ENCODE measurements at regions not wholly inside any gene's neighbourhood (a gene's known extent, or its start where the extent isn't known, plus 50 kb on each side); places are given as distances from the start of the nearest gene placed in this dataset.

DNA sequence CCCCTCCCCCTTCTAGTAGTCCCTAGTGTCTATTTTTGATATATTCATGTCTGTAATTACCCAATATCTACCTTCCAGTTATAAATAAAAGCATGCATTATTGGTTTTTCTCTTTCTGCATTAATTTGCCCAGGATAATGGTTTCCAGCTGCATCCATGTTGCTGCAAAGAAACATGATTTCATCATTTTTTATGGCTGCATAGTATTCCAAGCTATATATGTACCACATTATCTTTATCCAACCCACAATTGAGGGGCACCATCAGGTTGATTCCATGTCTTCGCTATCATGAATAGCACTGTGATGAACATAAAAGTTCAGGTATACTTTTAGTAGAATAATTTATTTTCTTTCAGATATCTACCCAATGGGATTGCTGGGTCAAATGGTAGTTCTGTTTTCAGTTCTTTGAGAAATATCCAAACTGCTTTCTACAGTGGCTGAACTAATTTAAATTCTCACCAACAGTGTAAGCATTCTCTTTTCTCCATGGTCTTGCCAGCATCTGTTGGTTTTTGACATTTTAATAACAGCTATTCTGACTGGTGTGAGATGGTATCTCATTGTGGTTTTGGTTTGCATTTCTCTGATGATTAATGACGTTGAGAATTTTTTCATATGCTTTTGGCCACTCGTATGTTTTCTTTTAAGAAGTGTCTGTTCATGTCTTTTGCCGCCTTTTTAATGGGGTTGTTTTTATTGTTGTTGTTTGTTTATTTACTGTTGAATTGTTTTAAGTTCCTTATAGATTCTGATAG lies 746.1 kb upstream of the MEF2C start:
- H3K4me3 ChIP-seq (replicated peaks in 1 of 2; ENCODE audit: low read depth in 2 of 2, low read length in 2 of 2), result no peak overlapping the region
- TF ChIP-seq CTCF (IDR thresholded peaks at IDR 0.05; ENCODE audit: low read depth, low read length), result no peak
- DNase-seq (ENCODE audit: low read depth in 2 of 2), result peak in 1 of 2 donors; percentile 22

GRCh38 chr5:89615839-89616518 lies 733.0 kb upstream of the MEF2C start:
- H3K4me3 ChIP-seq (replicated peaks in 1 of 2; ENCODE audit: low read depth in 2 of 2, low read length in 2 of 2), result no peak overlapping the region
- TF ChIP-seq CTCF (IDR thresholded peaks at IDR 0.05; ENCODE audit: low read depth, low read length), result no peak
- DNase-seq (ENCODE audit: low read depth in 2 of 2), result no peak

DNA sequence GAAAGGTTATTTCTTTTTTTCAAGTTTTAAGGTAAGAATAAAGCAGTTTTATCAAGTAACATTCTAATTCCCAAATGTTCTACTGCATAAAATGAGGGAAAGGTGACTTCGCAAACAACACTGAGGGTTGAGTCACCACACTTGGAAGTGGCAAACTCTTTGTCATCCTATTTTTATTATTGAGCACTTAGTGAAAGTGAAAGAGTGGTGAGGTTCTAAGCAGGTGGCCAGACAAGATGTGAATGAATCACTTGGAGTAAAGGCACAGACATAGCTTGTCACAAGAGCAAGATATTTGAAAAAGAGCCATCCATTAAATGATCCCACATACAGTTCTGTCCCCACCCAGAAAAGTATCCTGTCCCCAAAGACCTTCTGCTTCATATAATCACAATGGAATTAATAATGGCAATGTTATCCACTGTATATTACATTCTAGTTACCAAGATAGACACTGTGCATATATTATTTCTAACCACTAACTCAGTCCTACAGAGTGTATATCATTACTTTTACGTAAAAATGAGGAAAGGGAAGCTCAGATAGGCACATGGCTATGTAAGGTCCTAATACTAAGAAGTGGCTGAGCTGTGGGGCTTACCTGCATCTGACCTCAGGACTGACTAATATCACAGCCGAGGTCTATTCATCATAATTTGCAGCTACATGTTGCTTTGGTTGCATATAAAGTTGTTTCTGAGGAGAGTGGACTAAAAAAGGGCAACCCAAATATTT lies 730.4 kb upstream of the MEF2C start:
- no peak for TF ChIP-seq CTCF (IDR thresholded peaks at IDR 0.05; ENCODE audit: low read depth, low read length)
- peak in 1 of 2 donors; percentile 1 for DNase-seq (ENCODE audit: low read depth in 2 of 2)
- no peak overlapping the region for H3K4me3 ChIP-seq (replicated peaks in 1 of 2; ENCODE audit: low read depth in 2 of 2, low read length in 2 of 2)

DNA sequence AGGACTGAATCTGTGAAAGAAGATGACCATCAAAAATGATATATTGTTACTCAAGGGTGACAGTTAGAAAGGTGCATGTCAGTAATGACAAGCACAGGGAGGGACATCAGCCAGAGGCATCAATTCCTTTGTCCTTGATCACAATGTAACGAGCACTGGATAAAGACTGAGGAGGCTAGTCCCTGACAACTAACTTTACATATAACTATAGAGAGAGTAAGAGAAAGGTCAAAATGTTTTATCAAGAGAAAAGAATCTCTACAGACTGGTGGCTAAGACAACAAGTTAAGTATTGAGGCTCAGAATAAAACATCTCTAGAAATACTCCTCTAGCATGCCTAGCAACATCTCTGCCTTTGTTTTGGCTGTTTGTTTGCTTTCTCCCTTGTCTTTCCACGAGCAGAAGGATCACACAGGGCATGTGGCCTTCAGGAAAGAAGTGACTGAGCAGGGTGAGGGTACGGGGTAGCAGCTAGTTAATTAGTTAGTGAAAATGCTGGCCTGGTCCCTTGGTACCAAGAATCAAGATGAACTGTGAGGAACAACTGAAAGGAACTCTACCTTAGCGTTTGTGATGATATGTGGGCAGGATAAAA lies 724.1 kb upstream of the MEF2C start:
- H3K4me3 ChIP-seq (replicated peaks in 1 of 2; ENCODE audit: low read depth in 2 of 2, low read length in 2 of 2), result no peak overlapping the region
- no peak for DNase-seq (ENCODE audit: low read depth in 2 of 2)
- TF ChIP-seq CTCF (IDR thresholded peaks at IDR 0.05; ENCODE audit: low read depth, low read length), result no peak

DNA sequence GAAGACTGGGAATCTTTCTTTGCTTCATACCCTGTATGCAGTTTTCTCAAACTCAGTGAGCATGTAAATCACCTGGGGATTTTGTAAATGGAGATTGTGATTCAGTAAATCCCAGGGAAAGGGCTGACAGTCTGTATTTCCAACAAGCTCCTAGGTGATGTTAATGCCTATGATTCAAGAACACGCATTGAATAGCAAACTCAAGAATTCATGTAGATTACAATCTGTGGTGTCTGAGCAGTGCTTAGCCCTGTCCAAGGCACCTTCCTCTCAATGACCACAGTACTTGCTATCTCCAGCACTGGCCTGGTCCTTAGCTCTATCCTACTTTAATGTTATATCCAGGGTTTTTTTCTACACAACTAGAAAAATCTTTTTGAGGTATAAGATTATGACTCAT lies 721.4 kb upstream of the MEF2C start:
- H3K4me3 ChIP-seq (replicated peaks in 1 of 2; ENCODE audit: low read depth in 2 of 2, low read length in 2 of 2), result no peak overlapping the region
- no peak for DNase-seq (ENCODE audit: low read depth in 2 of 2)
- TF ChIP-seq CTCF (IDR thresholded peaks at IDR 0.05; ENCODE audit: low read depth, low read length), result no peak

- no peak overlapping the region for H3K4me3 ChIP-seq (replicated peaks in 1 of 2; ENCODE audit: low read depth in 2 of 2, low read length in 2 of 2)
- DNase-seq (ENCODE audit: low read depth in 2 of 2), result no peak
- no peak for TF ChIP-seq CTCF (IDR thresholded peaks at IDR 0.05; ENCODE audit: low read depth, low read length)
Observed at GRCh38 chr5:89601880-89602279, 718.9 kb upstream of the MEF2C start.

Data from cardiac fibroblast (primary cell).